ENCODE measurements at regions not wholly inside any gene's neighbourhood (a gene's known extent, or its start where the extent isn't known, plus 50 kb on each side); places are given as distances from the start of the nearest gene placed in this dataset.

DNA sequence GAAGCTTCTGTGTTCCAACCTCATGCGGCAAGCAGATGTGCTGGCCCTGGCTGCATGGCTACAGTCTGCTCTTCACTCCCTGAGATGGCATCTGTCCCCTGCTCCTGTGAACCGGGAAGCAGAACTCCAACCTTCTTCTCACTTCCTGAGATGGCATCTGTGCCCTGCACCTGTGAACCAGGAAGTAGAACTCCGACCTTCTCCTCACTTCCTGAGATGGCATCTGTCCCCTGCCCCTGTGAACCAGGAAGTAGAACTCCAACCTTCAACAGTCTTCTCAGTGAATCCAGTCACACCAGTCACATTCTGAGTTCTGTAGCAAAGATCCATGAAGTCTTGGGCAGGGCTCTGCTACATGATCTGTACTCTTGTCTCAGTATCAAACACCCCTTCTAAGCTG is 887.2 kb upstream of the KLHL29 start:
- POLR2A ChIA-PET, result no interaction called here
- CTCF ChIA-PET, result interaction anchor here (0.9 kb wide), 1 partner anchor 1075 kb away, joined by 3 read pairs; no protein-coding TSS in a partner anchor
- TF ChIP-seq, protein P1, sequence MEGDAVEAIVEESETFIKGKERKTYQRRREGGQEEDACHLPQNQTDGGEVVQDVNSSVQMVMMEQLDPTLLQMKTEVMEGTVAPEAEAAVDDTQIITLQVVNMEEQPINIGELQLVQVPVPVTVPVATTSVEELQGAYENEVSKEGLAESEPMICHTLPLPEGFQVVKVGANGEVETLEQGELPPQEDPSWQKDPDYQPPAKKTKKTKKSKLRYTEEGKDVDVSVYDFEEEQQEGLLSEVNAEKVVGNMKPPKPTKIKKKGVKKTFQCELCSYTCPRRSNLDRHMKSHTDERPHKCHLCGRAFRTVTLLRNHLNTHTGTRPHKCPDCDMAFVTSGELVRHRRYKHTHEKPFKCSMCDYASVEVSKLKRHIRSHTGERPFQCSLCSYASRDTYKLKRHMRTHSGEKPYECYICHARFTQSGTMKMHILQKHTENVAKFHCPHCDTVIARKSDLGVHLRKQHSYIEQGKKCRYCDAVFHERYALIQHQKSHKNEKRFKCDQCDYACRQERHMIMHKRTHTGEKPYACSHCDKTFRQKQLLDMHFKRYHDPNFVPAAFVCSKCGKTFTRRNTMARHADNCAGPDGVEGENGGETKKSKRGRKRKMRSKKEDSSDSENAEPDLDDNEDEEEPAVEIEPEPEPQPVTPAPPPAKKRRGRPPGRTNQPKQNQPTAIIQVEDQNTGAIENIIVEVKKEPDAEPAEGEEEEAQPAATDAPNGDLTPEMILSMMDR (IDR thresholded peaks at IDR 0.05; ENCODE audit: insufficient read depth, low read depth, low read length), result no peak
- H3K4me3 ChIP-seq (ENCODE audit: low read depth, low read length), result no peak overlapping the region
- no peak for DNase-seq (ENCODE audit: low read depth)
- no peaks in the 10 kb centered on the region for H3K27me3 ChIP-seq (ENCODE audit: control insufficient read depth, insufficient read depth, low read length)
- H3K36me3 ChIP-seq (ENCODE audit: control insufficient read depth, insufficient read depth, low read length), result no peaks in the 10 kb centered on the region

DNA sequence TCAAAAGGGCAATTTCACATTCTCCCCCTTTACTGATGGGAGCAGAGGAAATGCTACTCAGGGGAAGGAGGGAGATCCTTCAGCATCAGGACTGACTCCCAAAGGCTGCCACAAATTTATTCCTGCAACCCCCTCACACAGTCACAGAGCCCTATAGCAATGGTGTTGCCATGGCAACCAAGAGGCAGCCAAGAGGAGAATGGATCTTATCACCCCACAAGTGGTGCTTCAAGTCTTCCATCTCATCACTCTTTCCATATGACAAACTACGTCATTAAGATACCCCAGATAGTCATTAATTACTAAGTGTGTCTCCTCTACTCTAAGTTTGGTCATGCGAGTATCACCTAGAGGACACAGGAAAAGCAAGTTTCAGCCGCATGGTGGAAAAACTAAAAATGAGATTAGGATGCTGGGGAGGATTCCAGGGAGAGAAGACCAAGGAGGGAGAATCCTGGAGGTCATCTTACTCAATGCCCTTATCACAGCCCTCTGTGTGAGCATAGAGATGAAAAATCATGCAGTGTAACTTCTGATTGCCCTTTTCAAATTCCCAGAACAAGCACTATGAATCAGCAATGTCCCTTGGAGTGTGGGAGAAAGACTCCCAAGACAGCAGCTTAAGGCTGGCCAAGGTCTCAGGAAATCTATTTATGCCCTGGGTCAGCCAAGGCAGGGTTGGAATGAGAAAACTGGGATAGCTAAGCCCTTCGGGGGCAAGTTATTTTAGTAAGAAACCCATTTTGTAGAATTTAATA is 885.7 kb upstream of the KLHL29 start:
- CTCF ChIA-PET, result no interaction called here
- TF ChIP-seq, protein P1 (IDR thresholded peaks at IDR 0.05; ENCODE audit: insufficient read depth, low read depth, low read length), result no peak
- POLR2A ChIA-PET, result no interaction called here
- no peak overlapping the region for H3K4me3 ChIP-seq (ENCODE audit: low read depth, low read length)
- DNase-seq (ENCODE audit: low read depth), result no peak
- H3K27me3 ChIP-seq (ENCODE audit: control insufficient read depth, insufficient read depth, low read length), result no peaks in the 10 kb centered on the region
- H3K36me3 ChIP-seq (ENCODE audit: control insufficient read depth, insufficient read depth, low read length), result no peaks in the 10 kb centered on the region

DNA sequence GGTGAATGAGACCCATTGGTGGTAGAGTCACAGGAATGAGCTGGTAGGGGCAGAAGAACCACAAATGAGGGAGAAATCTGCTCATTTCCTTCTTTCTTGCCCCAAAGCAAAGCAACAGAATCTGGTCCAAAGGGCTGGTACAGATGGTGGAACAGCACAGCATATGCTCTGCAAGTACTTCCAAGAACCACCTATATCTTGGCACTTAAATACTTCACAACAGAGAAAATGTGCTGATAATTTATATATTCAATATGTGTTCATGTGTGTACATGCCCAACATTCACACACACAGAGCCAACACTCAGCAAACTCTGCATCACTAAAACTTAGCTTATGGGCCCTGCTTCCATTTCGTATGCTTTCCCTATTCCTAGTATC is 884.4 kb upstream of the KLHL29 start:
- DNase-seq (ENCODE audit: low read depth), result no peak
- ChIA-PET POLR2A (no interaction called here), CTCF (no interaction called here)
- Histone ChIP-seq H3K36me3 (ENCODE audit: control insufficient read depth, insufficient read depth, low read length) (no peaks in the 10 kb centered on the region), H3K4me3 (ENCODE audit: low read depth, low read length) (no peak overlapping the region), H3K27me3 (ENCODE audit: control insufficient read depth, insufficient read depth, low read length) (no peaks in the 10 kb centered on the region)
- TF ChIP-seq, protein P1 (IDR thresholded peaks at IDR 0.05; ENCODE audit: insufficient read depth, low read depth, low read length), result no peak

DNA sequence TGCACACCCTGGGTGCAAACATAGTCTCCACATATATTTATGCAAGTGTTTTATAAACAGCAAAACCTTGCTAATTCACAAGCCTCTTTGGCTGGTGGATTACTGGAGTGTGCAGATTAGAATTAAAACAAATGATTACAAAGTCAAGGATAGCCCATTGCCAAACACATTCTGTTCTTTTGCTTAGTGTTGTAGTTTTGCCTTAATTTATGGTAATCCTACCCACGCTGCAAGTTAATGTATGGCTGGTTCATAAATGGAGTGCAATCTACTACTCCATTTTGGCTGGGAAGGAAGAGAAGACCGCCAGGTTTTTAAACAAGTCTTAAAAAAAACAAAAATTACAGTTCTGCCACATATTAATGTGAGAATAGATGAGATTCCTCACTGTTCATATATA is 883.1 kb upstream of the KLHL29 start:
- no peaks in the 10 kb centered on the region for H3K36me3 ChIP-seq (ENCODE audit: control insufficient read depth, insufficient read depth, low read length)
- DNase-seq (ENCODE audit: low read depth), result no peak
- TF ChIP-seq, protein P1 (IDR thresholded peaks at IDR 0.05; ENCODE audit: insufficient read depth, low read depth, low read length), result no peak
- ChIA-PET CTCF (no interaction called here), POLR2A (no interaction called here)
- H3K27me3 ChIP-seq (ENCODE audit: control insufficient read depth, insufficient read depth, low read length), result no peaks in the 10 kb centered on the region
- no peak overlapping the region for H3K4me3 ChIP-seq (ENCODE audit: low read depth, low read length)

DNA sequence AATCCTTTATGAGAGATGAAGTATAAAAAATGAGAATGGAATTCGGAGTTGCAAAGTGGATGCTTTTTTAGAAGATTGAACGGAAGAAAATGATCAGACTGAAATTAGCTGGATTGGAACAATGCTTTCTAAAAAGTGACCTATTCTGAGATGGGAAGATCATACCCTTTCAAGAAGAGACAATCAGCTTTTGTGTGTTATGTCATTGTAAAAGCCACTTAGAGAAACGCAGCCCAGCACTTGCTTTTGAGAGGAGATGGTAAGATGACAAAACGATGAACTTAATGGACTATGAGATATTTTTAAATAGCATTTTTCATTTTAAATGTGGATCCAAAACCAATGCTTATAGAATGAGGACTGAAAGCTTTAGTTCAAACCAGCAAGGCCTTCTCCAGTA is 871.4 kb upstream of the KLHL29 start:
- no peak for DNase-seq (ENCODE audit: low read depth)
- CTCF ChIA-PET, result no interaction called here
- POLR2A ChIA-PET, result no interaction called here
- TF ChIP-seq, protein P1 (IDR thresholded peaks at IDR 0.05; ENCODE audit: insufficient read depth, low read depth, low read length), result no peak
- Histone ChIP-seq H3K27me3 (ENCODE audit: control insufficient read depth, insufficient read depth, low read length) (no peaks in the 10 kb centered on the region), H3K4me3 (ENCODE audit: low read depth, low read length) (no peak overlapping the region), H3K36me3 (ENCODE audit: control insufficient read depth, insufficient read depth, low read length) (no peaks in the 10 kb centered on the region)

Data from BJ (cell line).